Adipocyte (in vitro differentiated cells): ENCODE measurements at regions not wholly inside any gene's neighbourhood (a gene's known extent, or its start where the extent isn't known, plus 50 kb on each side); places are given as distances from the start of the nearest gene placed in this dataset.

ENCODE experiments used
- DNase-seq: peaks from one replicate; pipeline ENCODE4 v3.0.0-alpha.2; 2015; ENCODE audit warnings: low read depth
- H3K27me3 ChIP-seq: replicated peaks from 2 replicates; pipeline ENCODE4 v1.7.0; 2013; ENCODE audit warnings: mild to moderate bottlenecking, low read length, moderate library complexity; ENCODE audit not compliant: control insufficient read depth, insufficient read depth
- H3K36me3 ChIP-seq: 2 replicates; pipeline ENCODE4 v1.7.0; 2013; ENCODE audit warnings: low read length, mild to moderate bottlenecking, moderate library complexity; ENCODE audit not compliant: control insufficient read depth, insufficient read depth, severe bottlenecking
- H3K4me1 ChIP-seq: 2 replicates; pipeline ENCODE4 v1.7.0; 2013; ENCODE audit warnings: mild to moderate bottlenecking, low read length, moderate library complexity; ENCODE audit not compliant: control insufficient read depth, insufficient read depth
- H3K4me3 ChIP-seq: 2 replicates; pipeline ENCODE4 v1.7.0; 2013; ENCODE audit warnings: mild to moderate bottlenecking, low read length, moderate library complexity
- H3K9ac ChIP-seq: 2 replicates; pipeline ENCODE4 v1.7.0; 2013; ENCODE audit warnings: mild to moderate bottlenecking, low read length, moderate library complexity
- H3K9me3 ChIP-seq: 2 replicates; pipeline ENCODE4 v1.7.0; 2013; ENCODE audit warnings: mild to moderate bottlenecking, low read length, moderate library complexity; ENCODE audit not compliant: control insufficient read depth

DNA sequence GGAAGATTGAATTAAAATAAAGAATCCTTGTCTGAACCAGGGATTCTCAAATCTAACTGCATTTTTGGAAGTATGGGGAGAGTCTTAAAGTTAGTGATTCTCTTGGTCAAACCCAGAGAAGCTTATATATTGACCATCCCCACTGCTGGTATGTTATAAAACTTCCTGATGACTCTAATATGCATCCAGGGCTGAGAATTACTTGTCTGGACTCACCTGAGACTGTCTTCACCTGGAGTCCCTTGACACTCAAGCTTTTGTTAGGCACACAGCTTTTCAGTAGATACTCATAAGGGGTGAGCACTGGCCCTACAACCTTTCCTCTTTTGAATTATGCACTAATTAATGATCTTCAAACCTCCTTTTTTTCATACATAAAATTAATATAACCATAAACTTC lies 149.6 kb upstream of the GULP1 start:
- Histone ChIP-seq H3K9me3 (no peaks in the 10 kb centered on the region), H3K36me3 (no peaks in the 10 kb centered on the region), H3K4me3 (peak overlapping the region; percentile 44), H3K9ac (peak overlapping the region; percentile 30), H3K27me3 (no peaks in the 10 kb centered on the region), H3K4me1 (peaks cover 13% of the 10 kb centered on the region)
- no peak for DNase-seq

- peak; percentile 78 for DNase-seq
Measured at GRCh38 chr2:188142636-188143295, 148.9 kb upstream of the GULP1 start.

GRCh38 chr2:188145885-188146284 lies 145.8 kb upstream of the GULP1 start:
- Histone ChIP-seq H3K4me3 (no peak overlapping the region), H3K27me3 (no peaks in the 10 kb centered on the region), H3K36me3 (no peaks in the 10 kb centered on the region), H3K9me3 (no peaks in the 10 kb centered on the region), H3K4me1 (peaks cover 13% of the 10 kb centered on the region), H3K9ac (no peak overlapping the region)
- no peak for DNase-seq

More at GRCh38 chr2:188142636-188143295, 148.9 kb upstream of the GULP1 start:
- H3K4me1 ChIP-seq, result peaks cover 13% of the 10 kb centered on the region
- peak overlapping the region; percentile 30 for H3K9ac ChIP-seq
- no peaks in the 10 kb centered on the region for H3K9me3 ChIP-seq
- H3K27me3 ChIP-seq, result no peaks in the 10 kb centered on the region
- H3K4me3 ChIP-seq, result peak overlapping the region; percentile 44
- no peaks in the 10 kb centered on the region for H3K36me3 ChIP-seq

- Histone ChIP-seq H3K9me3 (no peaks in the 10 kb centered on the region), H3K4me1 (peaks cover 13% of the 10 kb centered on the region), H3K9ac (no peak overlapping the region), H3K4me3 (no peak overlapping the region), H3K36me3 (no peaks in the 10 kb centered on the region), H3K27me3 (no peaks in the 10 kb centered on the region)
- DNase-seq, result no peak
Measured at GRCh38 chr2:188146888-188147287, 144.8 kb upstream of the GULP1 start.

GRCh38 chr2:188151670-188152069 lies 140.0 kb upstream of the GULP1 start:
- no peak for DNase-seq
- Histone ChIP-seq H3K36me3 (no peaks in the 10 kb centered on the region), H3K4me3 (no peak overlapping the region), H3K9ac (no peak overlapping the region), H3K9me3 (no peaks in the 10 kb centered on the region), H3K27me3 (no peaks in the 10 kb centered on the region), H3K4me1 (no peaks in the 10 kb centered on the region)

DNA sequence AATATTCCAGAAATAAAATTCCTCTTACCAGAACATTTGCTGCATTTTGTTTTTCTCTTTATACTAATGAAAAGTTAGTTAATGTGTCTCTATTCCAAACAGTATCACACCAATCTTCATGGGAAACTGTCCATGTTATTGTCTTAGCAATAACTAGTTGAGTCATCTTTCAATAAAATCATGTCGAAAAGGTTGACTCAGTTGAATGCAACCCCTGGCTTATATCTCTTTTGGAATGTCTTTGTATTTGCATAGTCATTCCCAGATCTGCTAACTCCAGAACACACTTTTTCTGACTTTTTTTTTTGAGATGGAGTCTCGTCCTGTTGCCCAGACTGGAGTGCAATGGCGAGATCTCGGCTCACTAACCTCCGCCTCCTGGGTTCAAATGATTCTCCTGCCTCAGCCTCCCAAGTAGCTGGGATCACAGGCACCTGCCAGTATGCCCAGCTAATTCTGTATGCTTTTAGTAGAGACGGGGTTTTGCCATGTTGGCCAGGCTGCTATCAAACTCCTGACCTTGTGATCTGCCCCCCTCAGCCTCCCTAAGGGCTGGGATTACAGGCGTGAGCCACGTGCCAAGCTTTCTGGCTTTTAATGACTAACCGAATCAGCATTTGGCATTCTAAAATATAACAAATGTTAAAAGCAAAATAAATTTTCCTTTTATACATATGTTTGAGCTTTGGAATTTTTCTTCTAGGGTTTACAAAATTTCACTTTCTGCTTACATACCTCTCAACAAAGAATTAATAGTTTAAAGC lies 133.2 kb upstream of the GULP1 start:
- no peaks in the 10 kb centered on the region for H3K9me3 ChIP-seq
- H3K9ac ChIP-seq, result no peak overlapping the region
- H3K36me3 ChIP-seq, result no peaks in the 10 kb centered on the region
- H3K27me3 ChIP-seq, result no peaks in the 10 kb centered on the region
- no peak for DNase-seq
- peaks cover 18% of the 10 kb centered on the region for H3K4me1 ChIP-seq
- peak overlapping the region; percentile 47 for H3K4me3 ChIP-seq

DNA sequence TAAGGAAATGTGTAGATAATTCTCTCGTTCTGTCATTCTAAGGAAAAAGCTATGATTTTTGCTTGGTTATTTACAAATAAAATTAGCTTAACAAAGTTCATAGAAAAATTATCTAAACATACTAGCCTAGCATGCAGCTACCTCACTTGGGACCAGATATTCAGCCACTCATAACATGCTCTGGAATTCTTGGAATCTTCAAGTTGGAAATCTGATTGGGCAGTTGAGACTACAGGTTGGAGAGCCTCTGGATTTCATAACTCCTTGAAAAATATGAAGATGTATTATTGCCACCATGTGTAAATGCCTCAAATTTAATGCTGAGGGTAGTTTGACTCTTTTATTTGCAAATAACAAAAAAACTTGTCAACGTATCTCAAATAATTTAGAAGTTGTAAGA lies 132.2 kb upstream of the GULP1 start:
- no peak overlapping the region for H3K9ac ChIP-seq
- no peaks in the 10 kb centered on the region for H3K9me3 ChIP-seq
- DNase-seq, result no peak

DNA sequence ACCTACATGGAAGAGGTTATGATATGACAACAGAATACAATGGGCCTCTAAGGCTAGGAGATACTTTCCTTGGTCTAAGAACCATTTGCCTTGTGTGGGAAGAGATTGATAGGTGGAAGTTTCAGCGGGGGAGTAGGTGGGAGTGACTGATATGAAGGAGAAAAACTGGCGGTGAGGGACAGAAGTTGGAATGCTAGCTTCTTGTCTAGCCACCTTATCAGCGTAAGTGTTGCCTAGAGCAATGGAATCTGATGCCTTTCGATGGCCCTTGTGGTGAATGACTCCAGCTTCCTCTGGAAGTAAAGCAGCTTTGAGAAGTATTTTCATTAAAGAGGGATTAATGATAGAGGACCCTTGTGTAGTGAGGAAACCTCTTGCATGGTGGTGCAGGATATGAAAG lies 121.3 kb upstream of the GULP1 start:
- Histone ChIP-seq H3K9me3 (no peaks in the 10 kb centered on the region), H3K36me3 (no peaks in the 10 kb centered on the region), H3K4me3 (no peak overlapping the region), H3K27me3 (no peaks in the 10 kb centered on the region), H3K4me1 (no peaks in the 10 kb centered on the region), H3K9ac (no peak overlapping the region)
- DNase-seq, result no peak

More for the DNA sequence above, 132.2 kb upstream of the GULP1 start:
- Histone ChIP-seq H3K4me1 (peaks cover 18% of the 10 kb centered on the region), H3K27me3 (no peaks in the 10 kb centered on the region), H3K4me3 (no peak overlapping the region), H3K36me3 (no peaks in the 10 kb centered on the region)

DNA sequence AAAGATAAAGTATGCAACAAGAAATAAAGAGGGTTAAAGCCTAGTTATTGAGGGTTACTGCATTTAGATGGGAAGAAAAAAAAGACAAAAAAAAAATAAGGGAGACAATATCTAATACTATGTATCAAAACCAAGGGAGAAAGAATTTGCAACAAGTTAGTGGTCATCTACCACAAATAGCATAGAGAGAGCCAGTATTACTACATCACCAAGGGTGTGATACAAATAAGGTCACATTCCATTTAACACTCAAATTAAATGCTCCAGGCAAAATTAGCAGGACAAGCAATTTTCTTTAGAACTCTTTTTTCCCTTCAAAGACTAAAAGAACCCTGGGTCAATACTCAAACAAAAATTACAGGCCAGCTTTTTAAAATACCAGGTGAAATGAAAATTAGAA lies 115.1 kb upstream of the GULP1 start:
- Histone ChIP-seq H3K4me1 (no peaks in the 10 kb centered on the region), H3K9ac (no peak overlapping the region), H3K27me3 (no peaks in the 10 kb centered on the region), H3K9me3 (no peaks in the 10 kb centered on the region), H3K36me3 (no peaks in the 10 kb centered on the region), H3K4me3 (no peak overlapping the region)
- DNase-seq, result no peak

- H3K9me3 ChIP-seq, result peaks cover 4% of the 10 kb centered on the region
Measured at GRCh38 chr2:188181067-188181838, 110.4 kb upstream of the GULP1 start.

DNA sequence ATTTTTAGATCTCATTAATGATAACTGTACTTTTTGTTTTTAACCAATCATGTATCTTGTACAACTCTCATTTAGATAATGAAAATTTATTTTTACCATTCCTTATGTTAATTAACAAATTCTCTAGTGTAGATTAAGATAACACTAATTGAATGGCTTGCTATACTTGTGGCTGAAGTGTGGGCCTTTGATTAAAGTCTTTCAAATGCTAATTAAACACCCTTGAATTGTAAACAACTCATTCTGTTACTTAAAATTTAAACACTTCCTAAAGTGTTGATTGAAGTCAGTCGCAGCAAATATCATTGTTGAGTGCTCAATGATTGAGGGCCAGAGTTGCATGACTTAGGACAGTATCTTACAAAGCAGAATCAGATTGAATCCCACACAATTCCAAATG lies 109.8 kb upstream of the GULP1 start:
- no peak overlapping the region for H3K9ac ChIP-seq
- H3K36me3 ChIP-seq, result no peaks in the 10 kb centered on the region
- DNase-seq, result no peak
- H3K27me3 ChIP-seq, result no peaks in the 10 kb centered on the region
- peaks cover 4% of the 10 kb centered on the region for H3K9me3 ChIP-seq
- no peaks in the 10 kb centered on the region for H3K4me1 ChIP-seq
- no peak overlapping the region for H3K4me3 ChIP-seq

More at GRCh38 chr2:188181067-188181838, 110.4 kb upstream of the GULP1 start:
- no peak overlapping the region for H3K9ac ChIP-seq
- no peak for DNase-seq
- no peaks in the 10 kb centered on the region for H3K36me3 ChIP-seq
- no peaks in the 10 kb centered on the region for H3K27me3 ChIP-seq
- H3K4me3 ChIP-seq, result no peak overlapping the region
- H3K4me1 ChIP-seq, result no peaks in the 10 kb centered on the region
